ENCODE measurements at regions not wholly inside any gene's neighbourhood (a gene's known extent, or its start where the extent isn't known, plus 50 kb on each side); places are given as distances from the start of the nearest gene placed in this dataset.

- no peak overlapping the region for H2AFZ ChIP-seq (ENCODE audit: low read length)
- no peak overlapping the region for H3K27ac ChIP-seq (ENCODE audit: low read depth, low read length)
- H3K4me2 ChIP-seq (ENCODE audit: insufficient read depth, low read length), result no peak overlapping the region
- DNase-seq (ENCODE audit: insufficient read length, low spot score, missing footprints), result no peak
- H3K4me3 ChIP-seq (ENCODE audit: insufficient read depth, low read length), result no peak overlapping the region
- TF ChIP-seq CTCF (IDR thresholded peaks at IDR 0.05; ENCODE audit: extremely low read depth, low read depth, low read length), result no peak
- no peaks in the 10 kb centered on the region for H3K79me2 ChIP-seq (ENCODE audit: insufficient read depth, low read length)
- H3K27me3 ChIP-seq (ENCODE audit: insufficient read depth, low read length), result no peaks in the 10 kb centered on the region
- H3K9me3 ChIP-seq (ENCODE audit: low read depth, low read length), result peaks cover 2% of the 10 kb centered on the region
- no peaks in the 10 kb centered on the region for H4K20me1 ChIP-seq (ENCODE audit: insufficient read depth, low read length)
- H3K36me3 ChIP-seq (ENCODE audit: insufficient read depth, low read length), result no peaks in the 10 kb centered on the region
- H3K4me1 ChIP-seq (ENCODE audit: insufficient read depth, low read length), result no peaks in the 10 kb centered on the region
These were observed 478.7 kb downstream of the TYW1 start for GRCh38 chr7:67475293-67475692.

GRCh38 chr7:67478066-67478465 lies 481.4 kb downstream of the TYW1 start:
- Histone ChIP-seq H3K27ac (ENCODE audit: low read depth, low read length) (no peak overlapping the region), H3K27me3 (ENCODE audit: insufficient read depth, low read length) (no peaks in the 10 kb centered on the region), H4K20me1 (ENCODE audit: insufficient read depth, low read length) (no peaks in the 10 kb centered on the region), H3K4me1 (ENCODE audit: insufficient read depth, low read length) (no peaks in the 10 kb centered on the region), H2AFZ (ENCODE audit: low read length) (no peak overlapping the region), H3K4me2 (ENCODE audit: insufficient read depth, low read length) (no peak overlapping the region), H3K4me3 (ENCODE audit: insufficient read depth, low read length) (no peak overlapping the region), H3K36me3 (ENCODE audit: insufficient read depth, low read length) (no peaks in the 10 kb centered on the region), H3K9me3 (ENCODE audit: low read depth, low read length) (peaks cover 2% of the 10 kb centered on the region), H3K79me2 (ENCODE audit: insufficient read depth, low read length) (no peaks in the 10 kb centered on the region)
- no peak for TF ChIP-seq CTCF (IDR thresholded peaks at IDR 0.05; ENCODE audit: extremely low read depth, low read depth, low read length)
- no peak for DNase-seq (ENCODE audit: insufficient read length, low spot score, missing footprints)

GRCh38 chr7:67484244-67484751 lies 487.7 kb downstream of the TYW1 start:
- peak overlapping the region; percentile 65 for H2AFZ ChIP-seq (ENCODE audit: low read length)
- peak overlapping the region; percentile 72 for H3K4me2 ChIP-seq (ENCODE audit: insufficient read depth, low read length)
- H3K9me3 ChIP-seq (ENCODE audit: low read depth, low read length), result no peaks in the 10 kb centered on the region
- no peaks in the 10 kb centered on the region for H3K36me3 ChIP-seq (ENCODE audit: insufficient read depth, low read length)
- no peak overlapping the region for H3K27ac ChIP-seq (ENCODE audit: low read depth, low read length)
- H4K20me1 ChIP-seq (ENCODE audit: insufficient read depth, low read length), result no peaks in the 10 kb centered on the region
- no peaks in the 10 kb centered on the region for H3K79me2 ChIP-seq (ENCODE audit: insufficient read depth, low read length)
- peak; percentile 75 for TF ChIP-seq CTCF (IDR thresholded peaks at IDR 0.05; ENCODE audit: extremely low read depth, low read depth, low read length)
- no peaks in the 10 kb centered on the region for H3K4me1 ChIP-seq (ENCODE audit: insufficient read depth, low read length)
- H3K27me3 ChIP-seq (ENCODE audit: insufficient read depth, low read length), result no peaks in the 10 kb centered on the region
- peak; percentile 83 for DNase-seq (ENCODE audit: insufficient read length, low spot score, missing footprints)
- peak overlapping the region; percentile 33 for H3K4me3 ChIP-seq (ENCODE audit: insufficient read depth, low read length)

- Histone ChIP-seq H3K4me1 (ENCODE audit: insufficient read depth, low read length) (no peaks in the 10 kb centered on the region), H4K20me1 (ENCODE audit: insufficient read depth, low read length) (no peaks in the 10 kb centered on the region), H3K27ac (ENCODE audit: low read depth, low read length) (no peak overlapping the region), H3K9me3 (ENCODE audit: low read depth, low read length) (no peaks in the 10 kb centered on the region), H3K4me3 (ENCODE audit: insufficient read depth, low read length) (no peak overlapping the region), H3K27me3 (ENCODE audit: insufficient read depth, low read length) (no peaks in the 10 kb centered on the region), H3K36me3 (ENCODE audit: insufficient read depth, low read length) (no peaks in the 10 kb centered on the region), H2AFZ (ENCODE audit: low read length) (no peak overlapping the region), H3K79me2 (ENCODE audit: insufficient read depth, low read length) (no peaks in the 10 kb centered on the region), H3K4me2 (ENCODE audit: insufficient read depth, low read length) (no peak overlapping the region)
- no peak for DNase-seq (ENCODE audit: insufficient read length, low spot score, missing footprints)
- TF ChIP-seq CTCF (IDR thresholded peaks at IDR 0.05; ENCODE audit: extremely low read depth, low read depth, low read length), result no peak
These were observed 489.8 kb downstream of the TYW1 start for GRCh38 chr7:67486401-67486800.

Measured in osteoblast (primary cell).